Transverse colon (tissue), 3 donors: ENCODE measurements at regions not wholly inside any gene's neighbourhood (a gene's known extent, or its start where the extent isn't known, plus 50 kb on each side); places are given as distances from the start of the nearest gene placed in this dataset.

ENCODE experiments used
- CTCF ChIP-seq, 5 experiments: fragments of 200-600 bp in 3 of 5; fragments of 450-650 bp in 2 of 5; sonication (generic) in 3 of 5; IDR thresholded peaks; 1 replicate in 2 of 5; 2 replicates in 3 of 5; pipeline ENCODE4 v1.5.1; 2016 to 2017; ENCODE audit warnings: antibody characterized with exemption in 5 of 5, inconsistent platforms in 3 of 5, mild to moderate bottlenecking in 2 of 5, moderate library complexity in 1 of 5
- POLR2A ChIP-seq: fragments of 450-650 bp; IDR thresholded peaks from one replicate; pipeline ENCODE4 v1.6.1; 2016; ENCODE audit warnings: antibody characterized with exemption, mild to moderate bottlenecking, moderate library complexity

- TF ChIP-seq POLR2A = no peak
- TF ChIP-seq CTCF (IDR thresholded peaks at IDR 0.05) = no peak
These were observed 193.4 kb downstream of the FOXL1 start for GRCh38 chr16:86771506-86772460.
